ENCODE measurements at regions not wholly inside any gene's neighbourhood (a gene's known extent, or its start where the extent isn't known, plus 50 kb on each side); places are given as distances from the start of the nearest gene placed in this dataset.

- Mint-ChIP-seq H3K36me3 (no peaks in the 10 kb centered on the region), H3K9me3 (peaks cover 0 to 10% (median 3%) of the 10 kb centered on the region in 7 donors), H3K27ac (no peak overlapping the region), H3K27me3 (ENCODE audit: low read depth in 3 of 3) (peaks cover 0 to 1% (median 0%) of the 10 kb centered on the region in 3 donors), H3K4me1 (no peaks in the 10 kb centered on the region), H3K4me3 (no peak overlapping the region)
- H3K9ac ChIP-seq (ENCODE audit: insufficient read depth, low read length, poor library complexity, severe bottlenecking) = no peak overlapping the region
- no peaks in the 10 kb centered on the region for H3K4me1 ChIP-seq (ENCODE audit: control insufficient read depth in 1 of 2, insufficient read depth in 2 of 2, low read length in 2 of 2)
- no peak overlapping the region for H2AFZ ChIP-seq (ENCODE audit: insufficient read depth, low read depth, low read length, poor library complexity, severe bottlenecking)
- no peaks in the 10 kb centered on the region for H3K36me3 ChIP-seq (replicated peaks in 1 of 2; ENCODE audit: control insufficient read depth in 1 of 2, insufficient read depth in 2 of 2, low read length in 2 of 2)
- intact Hi-C loops (cut with micrococcal nuclease) = no loop called here
- WGBS (ENCODE audit: insufficient coverage) = 50% methylated on average over 1 of the region's 2 CpGs
- no peak overlapping the region for H3K4me3 ChIP-seq (replicated peaks in 1 of 3; ENCODE audit: low read depth in 2 of 3, low read length in 3 of 3)
- no peak for DNase-seq
- no peak overlapping the region for H3K27ac ChIP-seq (ENCODE audit: low read depth in 1 of 2, low read length in 2 of 2)
- no peaks in the 10 kb centered on the region for H3K9me3 ChIP-seq (replicated peaks in 1 of 2; ENCODE audit: control insufficient read depth in 1 of 2, insufficient read depth in 1 of 2, low read length in 2 of 2)
- H3K4me2 ChIP-seq (replicated peaks; ENCODE audit: extremely low read depth, low read length, poor library complexity, severe bottlenecking) = no peak overlapping the region
- no peaks in the 10 kb centered on the region for H3K27me3 ChIP-seq (ENCODE audit: control insufficient read depth in 2 of 2, insufficient read depth in 2 of 2, low read length in 2 of 2)
- no peaks in the 10 kb centered on the region for H4K20me1 ChIP-seq (ENCODE audit: insufficient read depth, low read length)
- H3K79me2 ChIP-seq (ENCODE audit: insufficient read depth, low read length) = no peaks in the 10 kb centered on the region
- TF ChIP-seq CTCF (IDR thresholded peaks at IDR 0.05) = no peak
Measured at GRCh38 chr3:82883072-82883471, 1121.6 kb upstream of the GBE1 start.

- Mint-ChIP-seq H3K4me3 (no peak overlapping the region), H3K36me3 (no peaks in the 10 kb centered on the region), H3K4me1 (no peaks in the 10 kb centered on the region), H3K27me3 (ENCODE audit: low read depth in 3 of 3) (no peaks in the 10 kb centered on the region), H3K9me3 (no peaks in the 10 kb centered on the region), H3K27ac (no peak overlapping the region)
- H4K20me1 ChIP-seq (ENCODE audit: insufficient read depth, low read length) = no peaks in the 10 kb centered on the region
- no peak overlapping the region for H3K4me2 ChIP-seq (replicated peaks; ENCODE audit: extremely low read depth, low read length, poor library complexity, severe bottlenecking)
- no peak for DNase-seq
- no peak for TF ChIP-seq CTCF (IDR thresholded peaks at IDR 0.05)
- H3K9ac ChIP-seq (ENCODE audit: insufficient read depth, low read length, poor library complexity, severe bottlenecking) = no peak overlapping the region
- no peaks in the 10 kb centered on the region for H3K36me3 ChIP-seq (replicated peaks in 1 of 2; ENCODE audit: control insufficient read depth in 1 of 2, insufficient read depth in 2 of 2, low read length in 2 of 2)
- no peak overlapping the region for H3K4me3 ChIP-seq (replicated peaks in 1 of 3; ENCODE audit: low read depth in 2 of 3, low read length in 3 of 3)
- no peak overlapping the region for H3K27ac ChIP-seq (ENCODE audit: low read depth in 1 of 2, low read length in 2 of 2)
- no peaks in the 10 kb centered on the region for H3K27me3 ChIP-seq (ENCODE audit: control insufficient read depth in 2 of 2, insufficient read depth in 2 of 2, low read length in 2 of 2)
- H3K4me1 ChIP-seq (ENCODE audit: control insufficient read depth in 1 of 2, insufficient read depth in 2 of 2, low read length in 2 of 2) = no peaks in the 10 kb centered on the region
- WGBS (ENCODE audit: insufficient coverage) = no CpG with 5 or more reads among the region's 1 CpG
- intact Hi-C loops (cut with micrococcal nuclease) = no loop called here
- H2AFZ ChIP-seq (ENCODE audit: insufficient read depth, low read depth, low read length, poor library complexity, severe bottlenecking) = no peak overlapping the region
- no peaks in the 10 kb centered on the region for H3K9me3 ChIP-seq (replicated peaks in 1 of 2; ENCODE audit: control insufficient read depth in 1 of 2, insufficient read depth in 1 of 2, low read length in 2 of 2)
- H3K79me2 ChIP-seq (ENCODE audit: insufficient read depth, low read length) = no peaks in the 10 kb centered on the region
Measured at GRCh38 chr3:82875401-82875800, 1114.0 kb upstream of the GBE1 start.

All from CD14-positive monocyte (primary cell).